CD14-positive monocyte (primary cell): ENCODE measurements at regions not wholly inside any gene's neighbourhood (a gene's known extent, or its start where the extent isn't known, plus 50 kb on each side); places are given as distances from the start of the nearest gene placed in this dataset.

Experiments
- DNase-seq, 3 donors: peaks; one replicate each; pipeline ENCODE4 v3.0.0-alpha.2; 2011 to 2022
- H2AFZ ChIP-seq: 2 replicates; pipeline ENCODE4 v1.6.0; 2012; ENCODE audit warnings: mild to moderate bottlenecking, low read depth, low read length, inconsistent platforms; ENCODE audit not compliant: insufficient read depth, poor library complexity, severe bottlenecking
- H3K27ac ChIP-seq, 2 donors: 1 replicate in 1 of 2; 2 replicates in 1 of 2; pipeline ENCODE4 v1.5.1; 2012 to 2013; ENCODE audit warnings: low read length in 2 of 2, control low read depth in 1 of 2, inconsistent platforms in 1 of 2, low read depth in 1 of 2, mild to moderate bottlenecking in 1 of 2
- H3K27me3 ChIP-seq, 2 donors: one replicate each; pipeline versions ENCODE4 v1.6.0 to v1.6.1; 2011 to 2013; ENCODE audit warnings: low read length in 2 of 2; ENCODE audit not compliant: control insufficient read depth in 2 of 2, insufficient read depth in 2 of 2
- H3K36me3 ChIP-seq, 2 donors: replicated peaks in 1 of 2; 1 replicate in 1 of 2; 2 replicates in 1 of 2; pipeline versions ENCODE4 v1.5.1 to v1.6.1; 2012 to 2013; ENCODE audit warnings: low read length in 2 of 2, control low read depth in 1 of 2, inconsistent platforms in 1 of 2, mild to moderate bottlenecking in 1 of 2; ENCODE audit not compliant: insufficient read depth in 2 of 2, control insufficient read depth in 1 of 2
- H3K4me1 ChIP-seq, 2 donors: 1 replicate in 1 of 2; 2 replicates in 1 of 2; pipeline versions ENCODE4 v1.5.1 to v1.6.1; 2012 to 2013; ENCODE audit warnings: low read length in 2 of 2, control low read depth in 1 of 2, inconsistent platforms in 1 of 2, mild to moderate bottlenecking in 1 of 2, moderate library complexity in 1 of 2; ENCODE audit not compliant: insufficient read depth in 2 of 2, control insufficient read depth in 1 of 2
- H3K4me2 ChIP-seq: replicated peaks from 2 replicates; pipeline ENCODE3; 2012; ENCODE audit warnings: low read length, moderate library complexity, mild to moderate bottlenecking; ENCODE audit not compliant: poor library complexity, severe bottlenecking; ENCODE audit errors: extremely low read depth
- H3K4me3 ChIP-seq, 3 experiments: fragments of 200-600 bp in 1 of 3; sonication (generic) in 1 of 3; replicated peaks in 1 of 3; 1 replicate in 2 of 3; 2 replicates in 1 of 3; pipeline ENCODE4 v1.5.1; 2011 to 2013; ENCODE audit warnings: low read length in 3 of 3, mild to moderate bottlenecking in 3 of 3, control low read depth in 2 of 3, low read depth in 2 of 3, inconsistent platforms in 1 of 3, moderate library complexity in 1 of 3
- H3K79me2 ChIP-seq: 2 replicates; pipeline ENCODE4 v1.6.0; 2012; ENCODE audit warnings: mild to moderate bottlenecking, control low read depth, inconsistent platforms, low read length, moderate library complexity; ENCODE audit not compliant: insufficient read depth
- H3K9ac ChIP-seq: 2 replicates; pipeline ENCODE4 v1.6.0; 2017; ENCODE audit warnings: low read length, mild to moderate bottlenecking; ENCODE audit not compliant: insufficient read depth, poor library complexity, severe bottlenecking
- H3K9me3 ChIP-seq, 2 donors: replicated peaks in 1 of 2; 1 replicate in 1 of 2; 2 replicates in 1 of 2; pipeline versions ENCODE4 v1.5.1 to v1.6.1; 2012 to 2013; ENCODE audit warnings: low read length in 2 of 2, control low read depth in 1 of 2; ENCODE audit not compliant: control insufficient read depth in 1 of 2, insufficient read depth in 1 of 2
- H4K20me1 ChIP-seq: 2 replicates; pipeline ENCODE4 v1.6.0; 2012; ENCODE audit warnings: mild to moderate bottlenecking, low read length, control low read depth, moderate library complexity; ENCODE audit not compliant: insufficient read depth
- H3K27ac Mint-ChIP-seq, 7 donors: one replicate each; pipeline ENCODE4 v1.8.0; 2020; ENCODE audit warnings: mild to moderate bottlenecking in 7 of 7, mixed read lengths in 7 of 7, moderate library complexity in 6 of 7, inconsistent platforms in 2 of 7
- H3K27me3 Mint-ChIP-seq, 3 donors: one replicate each; pipeline ENCODE4 v1.8.0; 2021 to 2022; ENCODE audit warnings: low read depth in 3 of 3, mild to moderate bottlenecking in 3 of 3, mixed read lengths in 3 of 3, moderate library complexity in 3 of 3, inconsistent platforms in 1 of 3
- H3K36me3 Mint-ChIP-seq, 2 donors: one replicate each; pipeline ENCODE4 v1.8.0; 2020; ENCODE audit warnings: mixed read lengths in 2 of 2, inconsistent platforms in 1 of 2, mild to moderate bottlenecking in 1 of 2
- H3K4me1 Mint-ChIP-seq: one replicate; pipeline ENCODE4 v1.8.0; 2020; ENCODE audit warnings: mild to moderate bottlenecking, mixed read lengths
- H3K4me3 Mint-ChIP-seq, 2 donors: one replicate each; pipeline ENCODE4 v1.8.0; 2020; ENCODE audit warnings: mild to moderate bottlenecking in 2 of 2, mixed read lengths in 2 of 2, moderate library complexity in 1 of 2
- H3K9me3 Mint-ChIP-seq, 7 donors: one replicate each; pipeline ENCODE4 v1.8.0; 2020 to 2022; ENCODE audit warnings: mixed read lengths in 7 of 7, mild to moderate bottlenecking in 6 of 7, moderate library complexity in 6 of 7, inconsistent platforms in 2 of 7
- WGBS: methylation state at CpG from one replicate; pipeline ENCODE4 v1.1.5; 2013; ENCODE audit warnings: missing lambda C conversion rate; ENCODE audit not compliant: insufficient coverage; 5-methylcytosine and 5-hydroxymethylcytosine counted together
- intact Hi-C, 2 donors: fragments of 100-400 bp; cut with micrococcal nuclease; formaldehyde crosslinking; loops; one replicate each; pipeline versions ENCODE4 v1.15.0 to v1.15.1; 2023
- TF ChIP-seq, protein P1 (sequence below): fragments of 200-600 bp; IDR thresholded peaks from one replicate; pipeline ENCODE4 v1.8.0; 2022; ENCODE audit warnings: antibody characterized with exemption, mild to moderate bottlenecking

DNA sequence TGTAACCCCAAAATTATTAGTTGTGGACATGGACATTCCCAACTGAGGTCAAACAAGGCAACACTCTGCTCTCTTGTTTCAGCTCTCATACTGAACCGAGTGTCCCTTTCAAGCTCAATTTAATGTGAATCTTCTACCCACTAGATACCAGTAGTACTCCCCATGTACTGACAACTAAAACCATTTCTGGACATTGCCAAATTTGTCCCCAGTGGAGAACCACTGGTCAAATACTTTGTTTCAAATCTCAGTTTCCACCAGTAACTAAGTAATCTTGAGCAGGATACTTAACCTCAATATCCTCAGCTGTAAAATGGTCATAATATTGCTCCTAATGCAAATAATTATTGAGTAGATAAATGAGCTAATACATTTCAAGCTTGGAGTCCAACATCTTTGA, 566.0 kb downstream of the ZIC1 start:
- H3K27ac ChIP-seq, result no peak overlapping the region
- WGBS, result no CpG with 5 or more reads among the region's 1 CpG
- TF ChIP-seq, protein P1, sequence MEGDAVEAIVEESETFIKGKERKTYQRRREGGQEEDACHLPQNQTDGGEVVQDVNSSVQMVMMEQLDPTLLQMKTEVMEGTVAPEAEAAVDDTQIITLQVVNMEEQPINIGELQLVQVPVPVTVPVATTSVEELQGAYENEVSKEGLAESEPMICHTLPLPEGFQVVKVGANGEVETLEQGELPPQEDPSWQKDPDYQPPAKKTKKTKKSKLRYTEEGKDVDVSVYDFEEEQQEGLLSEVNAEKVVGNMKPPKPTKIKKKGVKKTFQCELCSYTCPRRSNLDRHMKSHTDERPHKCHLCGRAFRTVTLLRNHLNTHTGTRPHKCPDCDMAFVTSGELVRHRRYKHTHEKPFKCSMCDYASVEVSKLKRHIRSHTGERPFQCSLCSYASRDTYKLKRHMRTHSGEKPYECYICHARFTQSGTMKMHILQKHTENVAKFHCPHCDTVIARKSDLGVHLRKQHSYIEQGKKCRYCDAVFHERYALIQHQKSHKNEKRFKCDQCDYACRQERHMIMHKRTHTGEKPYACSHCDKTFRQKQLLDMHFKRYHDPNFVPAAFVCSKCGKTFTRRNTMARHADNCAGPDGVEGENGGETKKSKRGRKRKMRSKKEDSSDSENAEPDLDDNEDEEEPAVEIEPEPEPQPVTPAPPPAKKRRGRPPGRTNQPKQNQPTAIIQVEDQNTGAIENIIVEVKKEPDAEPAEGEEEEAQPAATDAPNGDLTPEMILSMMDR, result no peak
- H3K36me3 ChIP-seq, result no peaks in the 10 kb centered on the region
- no peak overlapping the region for H3K4me2 ChIP-seq
- Mint-ChIP-seq H3K4me3 (no peak overlapping the region), H3K27me3 (peaks cover 0 to 3% (median 2%) of the 10 kb centered on the region in 3 donors), H3K27ac (no peak overlapping the region), H3K36me3 (no peaks in the 10 kb centered on the region), H3K9me3 (peaks cover 0 to 8% (median 3%) of the 10 kb centered on the region in 7 donors), H3K4me1 (no peaks in the 10 kb centered on the region)
- H4K20me1 ChIP-seq, result no peaks in the 10 kb centered on the region
- no peak overlapping the region for H3K4me3 ChIP-seq
- H3K9me3 ChIP-seq, result no peaks in the 10 kb centered on the region
- H3K4me1 ChIP-seq, result no peaks in the 10 kb centered on the region
- H3K9ac ChIP-seq, result no peak overlapping the region
- H2AFZ ChIP-seq, result no peak overlapping the region
- no peaks in the 10 kb centered on the region for H3K79me2 ChIP-seq
- no peaks in the 10 kb centered on the region for H3K27me3 ChIP-seq
- intact Hi-C loops, result no loop called here
- DNase-seq, result no peak

DNA sequence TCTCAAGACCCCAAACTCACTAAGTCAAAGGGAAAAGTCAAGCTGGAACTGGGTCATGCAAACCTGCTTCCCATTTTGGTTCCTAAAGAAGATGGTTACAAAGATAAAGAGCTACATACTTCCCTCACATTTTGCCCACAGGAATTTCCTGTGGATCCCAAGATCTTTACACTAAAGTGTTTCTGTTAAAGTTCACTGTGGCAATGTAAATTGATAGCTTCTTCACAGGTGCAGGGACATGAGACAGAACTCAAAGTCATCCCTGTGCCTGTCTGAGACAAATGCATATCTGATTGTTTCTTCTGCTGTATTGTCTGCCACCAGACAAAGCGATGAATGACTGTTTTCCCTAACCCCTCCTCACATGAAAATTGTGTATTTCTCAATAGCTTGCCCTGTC, 567.8 kb downstream of the ZIC1 start:
- Mint-ChIP-seq H3K9me3 (peaks cover 0 to 8% (median 2%) of the 10 kb centered on the region in 7 donors), H3K27me3 (peaks cover 0 to 3% (median 0%) of the 10 kb centered on the region in 3 donors), H3K27ac (no peak overlapping the region), H3K4me3 (no peak overlapping the region), H3K4me1 (no peaks in the 10 kb centered on the region), H3K36me3 (no peaks in the 10 kb centered on the region)
- TF ChIP-seq, protein P1, result no peak
- no peaks in the 10 kb centered on the region for H4K20me1 ChIP-seq
- no peak overlapping the region for H3K4me2 ChIP-seq
- no peaks in the 10 kb centered on the region for H3K79me2 ChIP-seq
- DNase-seq, result no peak
- no peak overlapping the region for H2AFZ ChIP-seq
- no peaks in the 10 kb centered on the region for H3K9me3 ChIP-seq
- 78% methylated on average over 1 of the region's 1 CpG for WGBS
- no peak overlapping the region for H3K27ac ChIP-seq
- H3K27me3 ChIP-seq, result no peaks in the 10 kb centered on the region
- no peaks in the 10 kb centered on the region for H3K4me1 ChIP-seq
- intact Hi-C loops, result no loop called here
- H3K36me3 ChIP-seq, result no peaks in the 10 kb centered on the region
- H3K4me3 ChIP-seq, result no peak overlapping the region
- H3K9ac ChIP-seq, result no peak overlapping the region
